HG03342 (cell line): ENCODE measurements at regions not wholly inside any gene's neighbourhood (a gene's known extent, or its start where the extent isn't known, plus 50 kb on each side); places are given as distances from the start of the nearest gene placed in this dataset.

Experiments
- ATAC-seq: cut with Tn5 transposase; IDR thresholded peaks from one replicate; pipeline ENCODE4 v1.9.1; 2021; ENCODE audit warnings: mild to moderate bottlenecking, moderate library complexity; ENCODE audit not compliant: unreplicated experiment

- ATAC-seq: no peak
Observed at GRCh38 chr11:43545610-43546009, 134.9 kb upstream of the HSD17B12 start.

DNA sequence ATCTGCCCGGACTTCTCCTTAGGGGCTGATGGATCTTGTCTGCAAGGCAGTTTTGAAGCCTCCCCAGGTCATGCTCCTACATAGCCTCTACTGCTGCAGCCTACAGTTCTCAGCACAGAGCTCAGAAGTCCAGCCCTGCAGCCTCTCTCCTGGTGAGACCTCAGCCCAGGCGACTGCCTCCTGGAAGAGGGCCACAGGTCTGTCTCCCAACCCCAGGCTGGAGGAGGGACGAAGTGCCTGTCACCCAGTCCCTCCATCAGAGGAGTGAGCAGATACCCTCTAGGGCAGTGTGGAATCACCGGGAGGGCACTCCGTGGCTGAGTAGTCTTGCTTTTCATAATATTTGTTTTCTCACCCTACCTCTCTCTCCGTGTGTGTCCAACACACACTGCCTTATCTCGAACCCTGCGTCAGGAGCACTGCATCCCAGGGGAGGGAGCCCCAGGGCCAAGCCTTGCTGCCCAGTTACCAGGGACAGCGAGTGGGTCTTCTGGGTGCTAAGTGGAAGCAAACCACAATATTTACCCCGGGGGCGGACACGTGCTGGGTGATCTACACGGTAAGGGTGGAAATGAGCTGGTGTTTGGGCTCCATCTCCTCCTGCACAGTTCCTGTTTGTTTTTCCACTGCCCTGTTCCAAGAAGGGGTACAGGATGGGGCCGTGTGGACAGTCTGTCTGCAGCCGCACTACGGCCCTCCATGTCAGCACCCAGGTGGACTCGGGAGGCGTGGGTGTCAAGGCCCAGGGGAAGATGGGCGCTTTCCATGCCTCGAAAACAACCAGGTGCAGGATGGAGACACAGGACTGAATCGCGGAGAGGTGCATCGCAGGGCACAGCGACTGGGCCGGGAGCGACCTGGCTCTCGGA is 133.7 kb upstream of the HSD17B12 start:
- no peak for ATAC-seq

GRCh38 chr11:43547430-43547831 is 133.1 kb upstream of the HSD17B12 start:
- no peak for ATAC-seq

DNA sequence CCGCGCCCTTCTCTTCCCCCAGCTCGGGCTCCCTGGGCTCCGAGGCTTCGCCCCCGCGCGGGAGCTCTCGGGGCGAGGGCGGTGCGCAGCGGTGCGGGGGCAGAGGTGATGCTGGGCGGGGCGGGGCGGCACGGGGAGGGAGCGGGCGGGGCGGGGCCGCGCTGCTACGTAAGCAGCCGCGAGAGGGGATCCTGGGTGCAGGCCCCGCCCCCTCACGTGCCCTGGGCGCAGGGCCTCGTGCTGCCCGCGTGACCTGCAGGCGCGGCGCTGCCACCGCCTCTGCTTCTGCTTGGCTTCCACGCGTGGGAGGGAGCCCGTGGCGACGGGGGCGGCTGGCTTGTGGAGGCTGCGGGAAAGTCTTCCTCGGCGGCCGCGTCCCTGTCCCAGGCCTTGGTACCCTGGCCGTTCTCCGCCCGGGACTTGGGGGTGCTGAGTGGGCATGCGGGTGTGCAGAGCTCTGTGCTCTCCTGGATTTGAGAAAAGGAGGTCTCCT is 132.6 kb upstream of the HSD17B12 start:
- ATAC-seq: no peak

- ATAC-seq: no peak
Observed at GRCh38 chr11:43548916-43549315, 131.6 kb upstream of the HSD17B12 start.

GRCh38 chr11:43549624-43550023 is 130.9 kb upstream of the HSD17B12 start:
- ATAC-seq: no peak

DNA sequence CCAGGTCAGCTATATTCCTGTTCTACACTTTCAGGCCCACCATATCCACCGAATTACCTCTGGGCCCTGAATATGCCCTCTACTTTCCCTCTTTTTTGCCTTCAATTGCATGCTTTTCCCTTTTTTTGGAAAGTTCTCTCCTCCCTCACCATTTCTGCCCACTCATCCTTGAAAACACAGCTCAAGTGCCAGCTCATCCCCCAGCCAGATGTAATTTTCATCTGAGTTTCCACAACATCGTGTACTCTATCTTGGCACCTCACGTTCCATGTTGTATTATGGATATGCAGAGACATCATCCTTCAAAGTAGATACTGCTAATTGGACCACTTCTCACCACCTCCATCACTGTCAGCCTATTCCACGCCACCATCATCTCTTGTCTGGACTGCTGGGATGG is 129.8 kb upstream of the HSD17B12 start:
- ATAC-seq: no peak

GRCh38 chr11:43554148-43554473 is 126.4 kb upstream of the HSD17B12 start:
- no peak for ATAC-seq

DNA sequence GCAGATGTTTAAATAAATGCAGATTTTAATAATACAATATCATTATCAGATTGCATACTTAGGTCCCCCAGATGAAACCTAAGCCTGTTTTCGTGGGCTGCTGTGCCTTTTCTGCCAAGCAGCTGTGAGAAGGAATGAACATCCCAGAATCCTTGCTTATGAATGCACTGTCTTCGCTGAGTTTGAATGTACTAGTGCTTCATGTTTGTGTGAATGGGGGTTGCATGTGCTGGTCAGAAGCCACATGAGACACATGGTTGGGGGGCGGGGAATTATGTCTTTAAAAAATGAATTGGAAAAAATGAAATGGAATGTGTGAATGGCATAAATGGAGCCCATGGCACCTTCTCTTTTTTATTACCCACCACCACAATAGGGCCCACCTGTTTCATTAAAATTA is 125.4 kb upstream of the HSD17B12 start:
- ATAC-seq: no peak

DNA sequence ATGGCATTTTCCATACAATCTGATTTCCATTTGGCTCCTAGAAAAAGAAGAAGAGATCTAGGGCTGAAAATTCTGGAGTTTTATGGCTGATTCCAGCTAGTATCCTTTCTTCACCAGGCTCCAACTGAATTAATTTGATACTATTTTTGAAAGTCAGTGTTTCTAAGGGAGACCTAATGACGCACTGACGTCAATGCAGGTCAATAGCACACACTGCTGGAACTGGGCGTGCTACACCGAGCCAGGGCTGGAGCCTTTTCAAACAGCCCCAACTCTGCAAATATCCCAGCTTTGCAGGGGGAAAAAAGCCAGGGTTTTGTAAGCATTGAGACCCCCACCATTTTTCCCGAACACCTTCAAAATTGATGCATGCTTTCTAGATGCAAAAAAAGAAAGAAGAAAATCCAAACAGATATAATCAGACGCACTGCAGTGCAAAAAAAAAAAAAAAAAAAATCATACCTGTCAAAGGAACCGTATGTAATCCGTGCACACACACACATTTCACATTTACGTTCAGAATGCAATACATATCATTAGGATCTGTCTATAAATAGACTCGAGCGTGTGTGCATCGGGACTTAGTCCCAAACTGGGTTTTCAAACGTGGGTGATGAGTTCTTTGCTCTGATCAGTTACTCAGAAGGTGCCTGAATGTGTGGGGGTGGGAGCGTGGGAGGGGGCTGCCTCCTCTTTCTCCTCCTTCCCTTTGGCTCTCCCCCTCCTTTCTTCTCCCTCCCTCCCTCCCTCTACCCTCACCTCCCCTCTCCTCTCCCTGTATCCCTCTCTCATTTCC is 124.5 kb upstream of the HSD17B12 start:
- no peak for ATAC-seq

GRCh38 chr11:43556612-43557375 is 123.7 kb upstream of the HSD17B12 start:
- ATAC-seq: no peak

- no peak for ATAC-seq
Observed at GRCh38 chr11:43557553-43558110, 122.9 kb upstream of the HSD17B12 start.

GRCh38 chr11:43558146-43558545 is 122.4 kb upstream of the HSD17B12 start:
- ATAC-seq: no peak

DNA sequence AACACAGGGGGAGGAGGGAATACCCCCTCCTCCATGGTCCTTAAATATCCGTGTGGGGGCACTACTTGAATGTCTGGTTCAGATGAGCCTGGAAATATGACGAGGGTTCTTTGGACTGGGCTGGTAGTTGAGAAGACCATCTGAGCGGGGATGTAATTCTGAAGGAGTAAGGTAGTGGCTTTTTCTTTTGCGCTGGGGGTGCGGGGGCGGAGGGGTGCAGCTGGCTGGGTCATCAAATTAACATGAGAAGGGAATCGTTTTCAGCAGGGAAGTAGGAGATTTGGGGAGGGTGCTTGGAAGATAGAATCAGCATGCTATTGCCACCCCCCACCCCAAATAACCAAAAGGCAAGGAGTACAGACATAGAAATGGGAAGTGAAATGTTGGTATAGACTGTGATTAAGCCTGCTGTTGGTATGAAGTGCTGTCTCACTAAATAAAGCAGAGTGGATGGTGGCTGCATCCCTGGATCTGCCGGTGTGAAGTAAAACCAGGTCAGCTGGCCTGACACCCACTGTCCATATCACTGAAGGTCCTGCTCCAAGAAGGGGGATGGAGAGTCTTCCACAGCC is 121.9 kb upstream of the HSD17B12 start:
- no peak for ATAC-seq

GRCh38 chr11:43561832-43562231 is 118.7 kb upstream of the HSD17B12 start:
- no peak for ATAC-seq

DNA sequence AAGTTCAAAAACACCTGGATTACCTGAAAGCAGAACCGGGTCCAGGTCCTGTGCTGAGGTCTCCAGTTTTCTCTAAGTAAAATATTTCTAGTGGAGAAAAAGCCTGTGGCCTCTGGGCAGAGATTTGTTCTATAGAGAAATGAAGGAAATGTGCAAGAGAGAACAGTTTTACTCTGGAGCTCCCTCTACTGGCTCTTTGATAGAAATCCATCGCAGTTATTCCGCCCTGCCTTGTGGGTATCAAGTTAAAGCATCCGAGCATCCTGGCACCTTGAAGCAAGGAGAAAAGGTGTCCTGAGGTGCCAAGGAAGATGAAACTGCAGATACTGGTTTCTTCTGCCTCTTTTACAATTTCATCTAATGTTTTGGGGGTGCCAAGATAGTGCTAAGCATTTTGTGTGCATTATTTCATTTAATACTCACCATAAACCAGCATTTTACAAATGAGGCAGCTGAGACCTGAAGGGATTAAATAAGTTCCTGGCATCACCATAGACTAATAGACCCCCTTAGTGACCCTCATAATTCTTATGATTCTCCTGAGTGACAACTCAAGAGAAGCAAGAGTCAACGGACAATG is 113.1 kb upstream of the HSD17B12 start:
- peak; percentile 70 for ATAC-seq

- no peak for ATAC-seq
Observed at GRCh38 chr11:43573233-43573632, 107.3 kb upstream of the HSD17B12 start.

DNA sequence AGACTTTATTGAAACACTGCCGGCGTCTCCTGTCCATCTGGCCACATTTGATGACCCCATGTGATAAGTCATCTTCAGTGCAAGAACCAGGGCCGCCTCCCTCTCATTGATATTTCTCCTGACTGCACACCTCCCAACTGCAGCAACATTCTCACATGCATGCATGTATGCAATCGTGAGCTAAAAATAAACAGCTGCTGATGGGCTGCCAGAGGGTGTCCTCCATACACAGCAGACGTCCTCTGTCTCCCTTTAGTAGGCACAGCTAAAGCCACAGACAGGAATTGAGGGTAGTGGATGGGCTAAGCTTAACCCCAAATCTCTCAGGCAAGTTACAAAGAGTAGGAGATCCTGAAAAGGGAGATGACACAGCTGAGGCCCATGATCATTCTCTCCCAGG is 106.7 kb upstream of the HSD17B12 start:
- ATAC-seq: no peak

- ATAC-seq: no peak
Observed at GRCh38 chr11:43574411-43574810, 106.1 kb upstream of the HSD17B12 start.
